ENCODE measurements at regions not wholly inside any gene's neighbourhood (a gene's known extent, or its start where the extent isn't known, plus 50 kb on each side); places are given as distances from the start of the nearest gene placed in this dataset.

DNA sequence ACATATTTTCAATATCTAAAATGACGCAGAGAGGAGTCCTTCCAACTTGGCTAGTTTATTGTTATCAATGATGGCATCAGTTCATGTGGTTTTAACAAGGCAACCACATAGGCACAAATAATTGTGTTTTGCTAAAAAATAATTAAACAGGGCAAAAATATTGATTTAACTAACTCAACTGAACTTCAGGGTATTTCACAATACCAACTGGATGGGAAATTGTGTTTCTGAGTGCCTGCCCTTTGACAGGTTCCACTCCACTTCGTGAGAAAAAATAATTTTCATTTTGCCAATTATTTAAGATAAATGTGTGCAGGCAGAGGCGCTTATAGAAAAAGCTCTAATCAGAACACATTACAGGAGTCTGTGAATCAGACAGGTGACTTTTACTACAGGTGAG is 689.3 kb upstream of the CCDC54 start:
- no peak overlapping the region for H3K4me3 ChIP-seq
- no peak for ATAC-seq

More for the DNA sequence above, 689.3 kb upstream of the CCDC54 start:
- no peak for DNase-seq (ENCODE audit: low spot score)
- Histone ChIP-seq H2AFZ (no peak overlapping the region), H3K27me3 (ENCODE audit: insufficient read depth) (no peaks in the 10 kb centered on the region), H3K4me2 (no peak overlapping the region), H3F3A (replicated peaks; ENCODE audit: low read depth) (no peaks in the 10 kb centered on the region), H3K36me3 (ENCODE audit: insufficient read depth) (no peaks in the 10 kb centered on the region), H3K4me1 (ENCODE audit: insufficient read depth) (no peaks in the 10 kb centered on the region), H3K79me2 (replicated peaks; ENCODE audit: insufficient read depth) (no peaks in the 10 kb centered on the region), H3K27ac (ENCODE audit: low read depth) (no peak overlapping the region), H4K20me1 (replicated peaks; ENCODE audit: insufficient read depth) (no peaks in the 10 kb centered on the region), H3K9me2 (ENCODE audit: insufficient read depth) (0 out of 2 replicates have a peak, but pooled peaks cover 3% of the 10 kb centered on the region)
- TF ChIP-seq POLR2AphosphoS5 (IDR thresholded peaks at IDR 0.05; ENCODE audit: low read depth) (no peak), CTCF (conservative IDR thresholded peaks at IDR 0.05; ENCODE audit: low read depth in 2 of 2) (no peak), NANOG (IDR thresholded peaks at IDR 0.05; ENCODE audit: borderline replicate concordance) (no peak), JUNB (IDR thresholded peaks at IDR 0.05; ENCODE audit: unreplicated experiment) (no peak), EZH2phosphoT487 (IDR thresholded peaks at IDR 0.05; ENCODE audit: unreplicated experiment) (no peak), CREB1 (CRISPR knock-in tag; IDR thresholded peaks at IDR 0.05; ENCODE audit: low read depth) (no peak), ZNF331 (CRISPR knock-in tag; IDR thresholded peaks at IDR 0.05; ENCODE audit: low read depth) (no peak), ZNF114 (CRISPR knock-in tag; IDR thresholded peaks at IDR 0.05) (no peak), EZH2 (IDR thresholded peaks at IDR 0.05; ENCODE audit: low read depth, unreplicated experiment) (no peak), ETS1 (IDR thresholded peaks at IDR 0.05) (no peak), STAT1 (IDR thresholded peaks at IDR 0.05; ENCODE audit: unreplicated experiment) (no peak)
- TF ChIP-seq, protein P1, sequence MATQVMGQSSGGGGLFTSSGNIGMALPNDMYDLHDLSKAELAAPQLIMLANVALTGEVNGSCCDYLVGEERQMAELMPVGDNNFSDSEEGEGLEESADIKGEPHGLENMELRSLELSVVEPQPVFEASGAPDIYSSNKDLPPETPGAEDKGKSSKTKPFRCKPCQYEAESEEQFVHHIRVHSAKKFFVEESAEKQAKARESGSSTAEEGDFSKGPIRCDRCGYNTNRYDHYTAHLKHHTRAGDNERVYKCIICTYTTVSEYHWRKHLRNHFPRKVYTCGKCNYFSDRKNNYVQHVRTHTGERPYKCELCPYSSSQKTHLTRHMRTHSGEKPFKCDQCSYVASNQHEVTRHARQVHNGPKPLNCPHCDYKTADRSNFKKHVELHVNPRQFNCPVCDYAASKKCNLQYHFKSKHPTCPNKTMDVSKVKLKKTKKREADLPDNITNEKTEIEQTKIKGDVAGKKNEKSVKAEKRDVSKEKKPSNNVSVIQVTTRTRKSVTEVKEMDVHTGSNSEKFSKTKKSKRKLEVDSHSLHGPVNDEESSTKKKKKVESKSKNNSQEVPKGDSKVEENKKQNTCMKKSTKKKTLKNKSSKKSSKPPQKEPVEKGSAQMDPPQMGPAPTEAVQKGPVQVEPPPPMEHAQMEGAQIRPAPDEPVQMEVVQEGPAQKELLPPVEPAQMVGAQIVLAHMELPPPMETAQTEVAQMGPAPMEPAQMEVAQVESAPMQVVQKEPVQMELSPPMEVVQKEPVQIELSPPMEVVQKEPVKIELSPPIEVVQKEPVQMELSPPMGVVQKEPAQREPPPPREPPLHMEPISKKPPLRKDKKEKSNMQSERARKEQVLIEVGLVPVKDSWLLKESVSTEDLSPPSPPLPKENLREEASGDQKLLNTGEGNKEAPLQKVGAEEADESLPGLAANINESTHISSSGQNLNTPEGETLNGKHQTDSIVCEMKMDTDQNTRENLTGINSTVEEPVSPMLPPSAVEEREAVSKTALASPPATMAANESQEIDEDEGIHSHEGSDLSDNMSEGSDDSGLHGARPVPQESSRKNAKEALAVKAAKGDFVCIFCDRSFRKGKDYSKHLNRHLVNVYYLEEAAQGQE (IDR thresholded peaks at IDR 0.05; ENCODE audit: unreplicated experiment) = no peak
- TF ChIP-seq, protein P2, sequence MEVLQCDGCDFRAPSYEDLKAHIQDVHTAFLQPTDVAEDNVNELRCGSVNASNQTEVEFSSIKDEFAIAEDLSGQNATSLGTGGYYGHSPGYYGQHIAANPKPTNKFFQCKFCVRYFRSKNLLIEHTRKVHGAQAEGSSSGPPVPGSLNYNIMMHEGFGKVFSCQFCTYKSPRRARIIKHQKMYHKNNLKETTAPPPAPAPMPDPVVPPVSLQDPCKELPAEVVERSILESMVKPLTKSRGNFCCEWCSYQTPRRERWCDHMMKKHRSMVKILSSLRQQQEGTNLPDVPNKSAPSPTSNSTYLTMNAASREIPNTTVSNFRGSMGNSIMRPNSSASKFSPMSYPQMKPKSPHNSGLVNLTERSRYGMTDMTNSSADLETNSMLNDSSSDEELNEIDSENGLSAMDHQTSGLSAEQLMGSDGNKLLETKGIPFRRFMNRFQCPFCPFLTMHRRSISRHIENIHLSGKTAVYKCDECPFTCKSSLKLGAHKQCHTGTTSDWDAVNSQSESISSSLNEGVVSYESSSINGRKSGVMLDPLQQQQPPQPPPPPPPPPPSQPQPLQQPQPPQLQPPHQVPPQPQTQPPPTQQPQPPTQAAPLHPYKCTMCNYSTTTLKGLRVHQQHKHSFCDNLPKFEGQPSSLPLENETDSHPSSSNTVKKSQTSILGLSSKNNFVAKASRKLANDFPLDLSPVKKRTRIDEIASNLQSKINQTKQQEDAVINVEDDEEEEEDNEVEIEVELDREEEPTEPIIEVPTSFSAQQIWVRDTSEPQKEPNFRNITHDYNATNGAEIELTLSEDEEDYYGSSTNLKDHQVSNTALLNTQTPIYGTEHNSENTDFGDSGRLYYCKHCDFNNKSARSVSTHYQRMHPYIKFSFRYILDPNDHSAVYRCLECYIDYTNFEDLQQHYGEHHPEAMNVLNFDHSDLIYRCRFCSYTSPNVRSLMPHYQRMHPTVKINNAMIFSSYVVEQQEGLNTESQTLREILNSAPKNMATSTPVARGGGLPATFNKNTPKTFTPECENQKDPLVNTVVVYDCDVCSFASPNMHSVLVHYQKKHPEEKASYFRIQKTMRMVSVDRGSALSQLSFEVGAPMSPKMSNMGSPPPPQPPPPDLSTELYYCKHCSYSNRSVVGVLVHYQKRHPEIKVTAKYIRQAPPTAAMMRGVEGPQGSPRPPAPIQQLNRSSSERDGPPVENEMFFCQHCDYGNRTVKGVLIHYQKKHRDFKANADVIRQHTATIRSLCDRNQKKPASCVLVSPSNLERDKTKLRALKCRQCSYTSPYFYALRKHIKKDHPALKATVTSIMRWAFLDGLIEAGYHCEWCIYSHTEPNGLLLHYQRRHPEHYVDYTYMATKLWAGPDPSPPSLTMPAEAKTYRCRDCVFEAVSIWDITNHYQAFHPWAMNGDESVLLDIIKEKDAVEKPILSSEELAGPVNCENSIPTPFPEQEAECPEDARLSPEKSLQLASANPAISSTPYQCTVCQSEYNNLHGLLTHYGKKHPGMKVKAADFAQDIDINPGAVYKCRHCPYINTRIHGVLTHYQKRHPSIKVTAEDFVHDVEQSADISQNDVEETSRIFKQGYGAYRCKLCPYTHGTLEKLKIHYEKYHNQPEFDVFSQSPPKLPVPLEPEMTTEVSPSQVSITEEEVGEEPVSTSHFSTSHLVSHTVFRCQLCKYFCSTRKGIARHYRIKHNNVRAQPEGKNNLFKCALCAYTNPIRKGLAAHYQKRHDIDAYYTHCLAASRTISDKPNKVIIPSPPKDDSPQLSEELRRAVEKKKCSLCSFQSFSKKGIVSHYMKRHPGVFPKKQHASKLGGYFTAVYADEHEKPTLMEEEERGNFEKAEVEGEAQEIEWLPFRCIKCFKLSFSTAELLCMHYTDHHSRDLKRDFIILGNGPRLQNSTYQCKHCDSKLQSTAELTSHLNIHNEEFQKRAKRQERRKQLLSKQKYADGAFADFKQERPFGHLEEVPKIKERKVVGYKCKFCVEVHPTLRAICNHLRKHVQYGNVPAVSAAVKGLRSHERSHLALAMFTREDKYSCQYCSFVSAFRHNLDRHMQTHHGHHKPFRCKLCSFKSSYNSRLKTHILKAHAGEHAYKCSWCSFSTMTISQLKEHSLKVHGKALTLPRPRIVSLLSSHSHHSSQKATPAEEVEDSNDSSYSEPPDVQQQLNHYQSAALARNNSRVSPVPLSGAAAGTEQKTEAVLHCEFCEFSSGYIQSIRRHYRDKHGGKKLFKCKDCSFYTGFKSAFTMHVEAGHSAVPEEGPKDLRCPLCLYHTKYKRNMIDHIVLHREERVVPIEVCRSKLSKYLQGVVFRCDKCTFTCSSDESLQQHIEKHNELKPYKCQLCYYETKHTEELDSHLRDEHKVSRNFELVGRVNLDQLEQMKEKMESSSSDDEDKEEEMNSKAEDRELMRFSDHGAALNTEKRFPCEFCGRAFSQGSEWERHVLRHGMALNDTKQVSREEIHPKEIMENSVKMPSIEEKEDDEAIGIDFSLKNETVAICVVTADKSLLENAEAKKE (CRISPR knock-in tag; IDR thresholded peaks at IDR 0.05) = no peak
- peaks cover 5% of the 10 kb centered on the region; the same call in 2 of the 3 replicates for H3K4me1 Mint-ChIP-seq
- H3K27me3 Mint-ChIP-seq (ENCODE audit: insufficient read depth, low read depth, poor library complexity) = no peaks in the 10 kb centered on the region
- H3K4me3 Mint-ChIP-seq = no peak overlapping the region
- no peak overlapping the region for H3K27ac Mint-ChIP-seq
- no peaks in the 10 kb centered on the region for H3K36me3 Mint-ChIP-seq (ENCODE audit: low read depth)
- H3K9me3 Mint-ChIP-seq = no peaks in the 10 kb centered on the region; the same call in 2 of the 3 replicates

Measured in GM23338 (cell line).